K562 (cell line): ENCODE measurements at regions not wholly inside any gene's neighbourhood (a gene's known extent, or its start where the extent isn't known, plus 50 kb on each side); places are given as distances from the start of the nearest gene placed in this dataset.

Source experiments
- BRD9 ChIP-seq: fragments of 450-650 bp; IDR thresholded peaks from 2 replicates; pipeline ENCODE4 v1.6.1; 2018; ENCODE audit warnings: low read depth; ENCODE audit not compliant: partially characterized antibody
- C11orf30 ChIP-seq: fragments of 450-650 bp; IDR thresholded peaks from 2 replicates; pipeline ENCODE4 v1.6.1; 2016; ENCODE audit warnings: low read depth, mild to moderate bottlenecking
- CBX3 ChIP-seq, 2 experiments: IDR thresholded peaks; 1 replicate in 1 of 2; 2 replicates in 1 of 2; pipeline ENCODE4 v1.6.1; 2012; ENCODE audit warnings: inconsistent platforms in 2 of 2, low read length in 2 of 2, borderline replicate concordance in 1 of 2, control low read depth in 1 of 2
- CXXC5 ChIP-seq: fragments of 250-450 bp; sonication (Bioruptor Pico); IDR thresholded peaks from 2 replicates; pipeline ENCODE4 v1.8.0; 2022; ENCODE audit warnings: inconsistent platforms, mild to moderate bottlenecking, moderate library complexity
- EP300 ChIP-seq: IDR thresholded peaks from 2 replicates; pipeline ENCODE4 v1.6.1; 2012; ENCODE audit warnings: low read length, improper control_type of control experiment
- FOXK1 ChIP-seq: sonication (generic); formaldehyde crosslinking; IDR thresholded peaks from 2 replicates; pipeline ENCODE4 v1.8.0; 2022; ENCODE audit warnings: missing genetic modification reagents, mild to moderate bottlenecking, borderline replicate concordance
- GTF2E2 ChIP-seq: fragments of 200-800 bp; sonication (Bioruptor generic); IDR thresholded peaks from 2 replicates; pipeline ENCODE4 v1.6.1; 2016; ENCODE audit warnings: missing genetic modification characterization, missing compliant biosample characterization
- TEAD4 ChIP-seq, 2 experiments: sonication (generic) in 1 of 2; formaldehyde crosslinking in 1 of 2; IDR thresholded peaks; 2 replicates each; pipeline versions ENCODE4 v1.6.1 to v1.8.0; 2012 to 2022; ENCODE audit warnings: borderline replicate concordance in 1 of 2, inconsistent platforms in 1 of 2, low read length in 1 of 2, mild to moderate bottlenecking in 1 of 2, missing genetic modification reagents in 1 of 2
- ZFX ChIP-seq: sonication (generic); formaldehyde crosslinking; IDR thresholded peaks from 2 replicates; pipeline ENCODE4 v1.8.0; 2022; ENCODE audit warnings: mild to moderate bottlenecking, missing genetic modification reagents, moderate library complexity
- ZNF445 ChIP-seq: fragments of 250-450 bp; sonication (Bioruptor Pico); IDR thresholded peaks from 2 replicates; pipeline ENCODE4 v1.4.0; 2020; ENCODE audit warnings: low read depth, mild to moderate bottlenecking, moderate library complexity
- TF ChIP-seq, protein P1 (sequence below): fragments of 150-350 bp; IDR thresholded peaks from 2 replicates; pipeline ENCODE4 v1.6.1; 2014; ENCODE audit warnings: low read depth, mild to moderate bottlenecking, low read length, borderline replicate concordance
- TF ChIP-seq, protein P2 (sequence below): sonication (generic); IDR thresholded peaks from 2 replicates; pipeline ENCODE4 v1.6.1; 2016
- TF ChIP-seq, protein P3 (sequence below): sonication (generic); formaldehyde crosslinking; IDR thresholded peaks from 2 replicates; pipeline ENCODE4 v1.8.0; 2022; ENCODE audit warnings: mild to moderate bottlenecking, missing genetic modification reagents
- TF ChIP-seq, protein P4 (sequence below): fragments of 200-800 bp; sonication (Bioruptor generic); IDR thresholded peaks from 2 replicates; pipeline ENCODE4 v1.6.1; 2017; ENCODE audit warnings: missing genetic modification characterization, missing compliant biosample characterization
- TF ChIP-seq, protein P5 (sequence below): fragments of 250-450 bp; sonication (Bioruptor Pico); IDR thresholded peaks from 2 replicates; pipeline ENCODE4 v1.5.0; 2021; ENCODE audit warnings: mild to moderate bottlenecking, moderate library complexity

DNA sequence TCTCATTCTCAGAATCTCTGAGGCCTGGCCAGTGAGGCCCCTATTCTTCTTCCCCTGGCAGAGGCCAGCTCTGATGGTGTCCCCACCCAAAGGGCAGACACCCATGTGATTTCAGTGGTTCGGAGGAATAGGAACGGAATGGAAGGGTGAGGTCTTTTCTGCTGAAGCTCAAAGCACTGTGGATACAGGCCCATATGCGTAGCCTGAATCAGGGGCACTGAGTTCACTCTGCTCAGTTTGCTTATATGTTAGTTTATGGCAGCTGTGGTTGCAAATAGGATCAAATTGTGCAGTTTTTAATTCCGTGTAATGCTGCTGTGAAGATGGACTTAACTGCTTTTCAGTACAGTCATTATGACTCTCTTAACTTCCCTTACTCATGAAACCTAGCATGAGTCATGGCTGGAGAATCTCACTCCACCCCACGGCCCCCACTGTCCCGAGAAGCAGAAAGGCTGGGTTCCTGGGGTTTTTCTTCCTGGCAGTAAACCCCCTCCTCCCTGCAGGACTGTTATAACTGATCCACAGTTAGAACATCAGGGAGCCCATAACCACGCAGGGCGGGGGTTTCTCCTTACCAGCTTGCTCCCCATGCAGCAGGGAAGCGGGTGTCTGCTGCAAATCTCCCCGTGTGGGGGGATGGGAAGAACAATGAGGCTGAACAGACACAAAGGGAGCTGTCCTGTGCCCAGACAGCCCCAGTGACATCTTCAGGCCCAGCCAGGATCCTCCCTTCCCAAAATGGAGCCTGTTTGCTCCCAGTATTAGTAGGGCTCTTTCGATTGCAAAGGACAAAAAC is 122.7 kb downstream of the SLC38A6 start (continued):
- TF ChIP-seq FOXK1 (CRISPR knock-in tag), result no peak
- TF ChIP-seq, protein P1, sequence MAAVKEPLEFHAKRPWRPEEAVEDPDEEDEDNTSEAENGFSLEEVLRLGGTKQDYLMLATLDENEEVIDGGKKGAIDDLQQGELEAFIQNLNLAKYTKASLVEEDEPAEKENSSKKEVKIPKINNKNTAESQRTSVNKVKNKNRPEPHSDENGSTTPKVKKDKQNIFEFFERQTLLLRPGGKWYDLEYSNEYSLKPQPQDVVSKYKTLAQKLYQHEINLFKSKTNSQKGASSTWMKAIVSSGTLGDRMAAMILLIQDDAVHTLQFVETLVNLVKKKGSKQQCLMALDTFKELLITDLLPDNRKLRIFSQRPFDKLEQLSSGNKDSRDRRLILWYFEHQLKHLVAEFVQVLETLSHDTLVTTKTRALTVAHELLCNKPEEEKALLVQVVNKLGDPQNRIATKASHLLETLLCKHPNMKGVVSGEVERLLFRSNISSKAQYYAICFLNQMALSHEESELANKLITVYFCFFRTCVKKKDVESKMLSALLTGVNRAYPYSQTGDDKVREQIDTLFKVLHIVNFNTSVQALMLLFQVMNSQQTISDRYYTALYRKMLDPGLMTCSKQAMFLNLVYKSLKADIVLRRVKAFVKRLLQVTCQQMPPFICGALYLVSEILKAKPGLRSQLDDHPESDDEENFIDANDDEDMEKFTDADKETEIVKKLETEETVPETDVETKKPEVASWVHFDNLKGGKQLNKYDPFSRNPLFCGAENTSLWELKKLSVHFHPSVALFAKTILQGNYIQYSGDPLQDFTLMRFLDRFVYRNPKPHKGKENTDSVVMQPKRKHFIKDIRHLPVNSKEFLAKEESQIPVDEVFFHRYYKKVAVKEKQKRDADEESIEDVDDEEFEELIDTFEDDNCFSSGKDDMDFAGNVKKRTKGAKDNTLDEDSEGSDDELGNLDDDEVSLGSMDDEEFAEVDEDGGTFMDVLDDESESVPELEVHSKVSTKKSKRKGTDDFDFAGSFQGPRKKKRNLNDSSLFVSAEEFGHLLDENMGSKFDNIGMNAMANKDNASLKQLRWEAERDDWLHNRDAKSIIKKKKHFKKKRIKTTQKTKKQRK, result no peak
- no peak for TF ChIP-seq ZNF445 (CRISPR knock-in tag)
- TF ChIP-seq, protein P2, sequence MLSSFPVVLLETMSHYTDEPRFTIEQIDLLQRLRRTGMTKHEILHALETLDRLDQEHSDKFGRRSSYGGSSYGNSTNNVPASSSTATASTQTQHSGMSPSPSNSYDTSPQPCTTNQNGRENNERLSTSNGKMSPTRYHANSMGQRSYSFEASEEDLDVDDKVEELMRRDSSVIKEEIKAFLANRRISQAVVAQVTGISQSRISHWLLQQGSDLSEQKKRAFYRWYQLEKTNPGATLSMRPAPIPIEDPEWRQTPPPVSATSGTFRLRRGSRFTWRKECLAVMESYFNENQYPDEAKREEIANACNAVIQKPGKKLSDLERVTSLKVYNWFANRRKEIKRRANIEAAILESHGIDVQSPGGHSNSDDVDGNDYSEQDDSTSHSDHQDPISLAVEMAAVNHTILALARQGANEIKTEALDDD, result peak; percentile 57; the same call in 1 of the 2 replicates
- no peak for TF ChIP-seq CBX3 (IDR thresholded peaks at IDR 0.05; ENCODE audit: borderline replicate concordance in 1 of 2, low read length in 2 of 2)
- TF ChIP-seq, protein P3, sequence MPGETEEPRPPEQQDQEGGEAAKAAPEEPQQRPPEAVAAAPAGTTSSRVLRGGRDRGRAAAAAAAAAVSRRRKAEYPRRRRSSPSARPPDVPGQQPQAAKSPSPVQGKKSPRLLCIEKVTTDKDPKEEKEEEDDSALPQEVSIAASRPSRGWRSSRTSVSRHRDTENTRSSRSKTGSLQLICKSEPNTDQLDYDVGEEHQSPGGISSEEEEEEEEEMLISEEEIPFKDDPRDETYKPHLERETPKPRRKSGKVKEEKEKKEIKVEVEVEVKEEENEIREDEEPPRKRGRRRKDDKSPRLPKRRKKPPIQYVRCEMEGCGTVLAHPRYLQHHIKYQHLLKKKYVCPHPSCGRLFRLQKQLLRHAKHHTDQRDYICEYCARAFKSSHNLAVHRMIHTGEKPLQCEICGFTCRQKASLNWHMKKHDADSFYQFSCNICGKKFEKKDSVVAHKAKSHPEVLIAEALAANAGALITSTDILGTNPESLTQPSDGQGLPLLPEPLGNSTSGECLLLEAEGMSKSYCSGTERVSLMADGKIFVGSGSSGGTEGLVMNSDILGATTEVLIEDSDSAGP (CRISPR knock-in tag), result no peak
- TF ChIP-seq TEAD4 (IDR thresholded peaks at IDR 0.05; ENCODE audit: low read length), result peak; percentile 83
- no peak for TF ChIP-seq TEAD4 (CRISPR knock-in tag; IDR thresholded peaks at IDR 0.05; ENCODE audit: borderline replicate concordance)
- TF ChIP-seq, protein P4, sequence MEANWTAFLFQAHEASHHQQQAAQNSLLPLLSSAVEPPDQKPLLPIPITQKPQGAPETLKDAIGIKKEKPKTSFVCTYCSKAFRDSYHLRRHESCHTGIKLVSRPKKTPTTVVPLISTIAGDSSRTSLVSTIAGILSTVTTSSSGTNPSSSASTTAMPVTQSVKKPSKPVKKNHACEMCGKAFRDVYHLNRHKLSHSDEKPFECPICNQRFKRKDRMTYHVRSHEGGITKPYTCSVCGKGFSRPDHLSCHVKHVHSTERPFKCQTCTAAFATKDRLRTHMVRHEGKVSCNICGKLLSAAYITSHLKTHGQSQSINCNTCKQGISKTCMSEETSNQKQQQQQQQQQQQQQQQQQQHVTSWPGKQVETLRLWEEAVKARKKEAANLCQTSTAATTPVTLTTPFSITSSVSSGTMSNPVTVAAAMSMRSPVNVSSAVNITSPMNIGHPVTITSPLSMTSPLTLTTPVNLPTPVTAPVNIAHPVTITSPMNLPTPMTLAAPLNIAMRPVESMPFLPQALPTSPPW (CRISPR knock-in tag), result peak; percentile 87
- TF ChIP-seq BRD9, result no peak
- TF ChIP-seq, protein P5, sequence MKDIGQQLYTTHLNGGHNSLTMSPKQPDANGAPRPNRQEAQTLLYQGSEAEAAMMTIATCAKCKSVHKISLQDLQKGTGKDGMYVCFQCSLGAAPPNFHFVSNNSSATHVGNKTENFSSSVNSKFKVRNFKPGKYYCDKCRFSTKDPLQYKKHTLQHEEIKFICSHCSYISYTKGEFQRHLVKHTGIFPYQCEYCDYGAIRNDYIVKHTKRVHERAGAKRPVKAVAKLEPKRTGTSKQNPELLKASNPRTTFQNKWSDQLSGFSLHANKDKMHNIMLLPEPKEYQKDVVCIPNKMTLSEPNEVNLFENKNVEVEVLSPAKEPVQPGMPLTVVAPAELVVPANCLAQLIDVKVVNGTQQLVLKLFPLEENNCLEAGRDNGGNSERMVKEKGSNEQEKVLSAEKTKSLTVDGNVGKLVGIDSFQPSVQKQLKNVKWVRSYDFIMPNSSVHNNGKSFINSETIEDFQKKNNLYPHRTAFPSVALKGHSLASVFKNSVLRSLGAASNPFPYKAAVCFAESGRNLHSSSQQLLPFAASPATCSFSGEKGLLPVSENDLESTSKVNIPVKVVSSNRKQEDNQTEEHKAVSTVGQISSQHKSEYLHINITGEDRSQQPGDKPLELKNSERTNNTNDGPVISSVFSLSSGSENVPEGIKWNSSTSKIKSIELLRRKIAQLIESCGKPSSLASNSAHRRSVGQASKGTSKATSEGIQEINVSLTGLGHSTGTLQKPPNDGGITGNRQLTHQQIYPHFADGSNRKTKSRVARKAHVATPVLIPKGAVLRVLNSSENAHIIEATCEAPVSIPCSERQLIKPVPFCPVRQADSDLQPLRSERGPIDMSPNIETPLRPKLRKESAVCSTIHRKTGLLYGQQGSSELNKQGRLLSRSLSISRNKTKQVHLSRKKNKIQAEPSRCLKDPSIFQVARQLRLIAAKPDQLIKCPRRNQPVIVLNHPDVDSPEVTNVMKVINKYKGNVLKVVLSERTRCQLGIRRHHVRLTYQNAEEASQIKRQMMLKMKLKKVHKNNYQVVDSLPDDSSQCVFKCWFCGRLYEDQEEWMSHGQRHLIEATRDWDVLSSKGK, result no peak
- TF ChIP-seq C11orf30, result peak; percentile 75
- peak; percentile 27; the same call in 1 of the 2 replicates for TF ChIP-seq GTF2E2 (tag)
- peak; percentile 32; the same call in 1 of the 2 replicates for TF ChIP-seq EP300
- no peak for TF ChIP-seq CXXC5 (CRISPR knock-in tag)
- TF ChIP-seq ZFX (CRISPR knock-in tag), result peak; percentile 49
